GM23338 (cell line): ENCODE measurements at regions not wholly inside any gene's neighbourhood (a gene's known extent, or its start where the extent isn't known, plus 50 kb on each side); places are given as distances from the start of the nearest gene placed in this dataset.

Source experiments
- ATAC-seq: fragments of 200-7000 bp; cut with Tn5 transposase; 3 replicates; pipeline ENCODE4 v1.9.1; 2020
- DNase-seq: peaks from one replicate; pipeline ENCODE4 v3.0.0-alpha.2; 2015; ENCODE audit warnings: low spot score
- H2AFZ ChIP-seq: fragments of 200-600 bp; sonication (generic); 2 replicates; pipeline ENCODE4 v1.8.0; 2016; ENCODE audit warnings: antibody characterized with exemption, mild to moderate bottlenecking, moderate library complexity
- H3F3A ChIP-seq: fragments of 200-600 bp; sonication (generic); replicated peaks from 2 replicates; pipeline ENCODE4 v1.8.0; 2017; ENCODE audit warnings: antibody characterized with exemption, mixed run types, low read depth
- H3K27ac ChIP-seq: fragments of 200-600 bp; sonication (generic); 2 replicates; pipeline ENCODE4 v1.6.1; 2016; ENCODE audit warnings: low read depth
- H3K27me3 ChIP-seq: fragments of 200-600 bp; sonication (generic); 2 replicates; pipeline ENCODE4 v1.8.0; 2016; ENCODE audit warnings: mild to moderate bottlenecking, mixed run types, moderate library complexity; ENCODE audit not compliant: insufficient read depth
- H3K36me3 ChIP-seq: fragments of 200-600 bp; sonication (generic); 2 replicates; pipeline ENCODE4 v1.8.0; 2016; ENCODE audit warnings: mild to moderate bottlenecking; ENCODE audit not compliant: insufficient read depth
- H3K4me1 ChIP-seq: fragments of 200-600 bp; sonication (generic); 2 replicates; pipeline ENCODE4 v1.8.0; 2016; ENCODE audit warnings: mild to moderate bottlenecking, moderate library complexity; ENCODE audit not compliant: insufficient read depth
- H3K4me2 ChIP-seq: fragments of 200-600 bp; sonication (generic); 2 replicates; pipeline ENCODE4 v1.7.1; 2017; ENCODE audit warnings: mixed run types
- H3K4me3 ChIP-seq: fragments of 200-600 bp; sonication (generic); 2 replicates; pipeline ENCODE4 v1.6.1; 2016; ENCODE audit warnings: mixed run types
- H3K79me2 ChIP-seq: fragments of 200-600 bp; sonication (generic); replicated peaks from 2 replicates; pipeline ENCODE4 v1.8.0; 2017; ENCODE audit warnings: mild to moderate bottlenecking; ENCODE audit not compliant: insufficient read depth
- H3K9me2 ChIP-seq: fragments of 200-600 bp; sonication (generic); 2 replicates; pipeline ENCODE4 v1.8.0; 2017; ENCODE audit not compliant: insufficient read depth
- H4K20me1 ChIP-seq: fragments of 200-600 bp; sonication (generic); replicated peaks from 2 replicates; pipeline ENCODE4 v1.8.0; 2017; ENCODE audit warnings: mild to moderate bottlenecking; ENCODE audit not compliant: insufficient read depth
- H3K27ac Mint-ChIP-seq: 2 replicates; pipeline ENCODE4 v1.8.0; 2020; ENCODE audit warnings: inconsistent platforms, mild to moderate bottlenecking, moderate library complexity, mixed read lengths
- H3K27me3 Mint-ChIP-seq: 3 replicates; pipeline ENCODE4 v1.8.0; 2022; ENCODE audit warnings: low read depth, mild to moderate bottlenecking, moderate library complexity, mixed read lengths, inconsistent platforms; ENCODE audit not compliant: insufficient read depth, poor library complexity
- H3K36me3 Mint-ChIP-seq: 3 replicates; pipeline ENCODE4 v1.8.0; 2021; ENCODE audit warnings: low read depth, mild to moderate bottlenecking, inconsistent platforms, moderate library complexity, mixed read lengths
- H3K4me1 Mint-ChIP-seq: 3 replicates; pipeline ENCODE4 v1.8.0; 2020; ENCODE audit warnings: mild to moderate bottlenecking, inconsistent platforms, mixed read lengths
- H3K4me3 Mint-ChIP-seq: 3 replicates; pipeline ENCODE4 v1.8.0; 2021; ENCODE audit warnings: moderate library complexity, mild to moderate bottlenecking, inconsistent platforms, mixed read lengths
- H3K9me3 Mint-ChIP-seq: 3 replicates; pipeline ENCODE4 v1.8.0; 2020; ENCODE audit warnings: moderate library complexity, mild to moderate bottlenecking, inconsistent platforms, mixed read lengths
- CREB1 ChIP-seq: fragments of 250-450 bp; sonication (Bioruptor Pico); IDR thresholded peaks from 2 replicates; pipeline ENCODE4 v1.5.0; 2020; ENCODE audit warnings: low read depth, mild to moderate bottlenecking, moderate library complexity
- ZNF462 ChIP-seq: fragments of 250-450 bp; sonication (Bioruptor Pico); IDR thresholded peaks from 2 replicates; pipeline ENCODE4 v1.5.0; 2020; ENCODE audit warnings: mild to moderate bottlenecking, moderate library complexity

GRCh38 chr14:95597784-95598211 lies 62.9 kb downstream of the GLRX5 start:
- peak; percentile 89 for ATAC-seq
- no peaks in the 10 kb centered on the region; the same call in 2 of the 3 replicates for H3K36me3 Mint-ChIP-seq
- H3K27ac ChIP-seq: peak overlapping the region; percentile 46; the same call in 1 of the 2 replicates

More at GRCh38 chr14:95597784-95598211, 62.9 kb downstream of the GLRX5 start:
- H3K4me3 Mint-ChIP-seq: peak overlapping the region; percentile 53
- TF ChIP-seq ZNF462 (no peak), CREB1 (CRISPR knock-in tag) (peak; percentile 45; the same call in 1 of the 2 replicates)
- no peak overlapping the region for H3K27ac Mint-ChIP-seq
- Histone ChIP-seq H2AFZ (peak overlapping the region; percentile 95), H3K4me3 (peak overlapping the region; percentile 49), H3F3A (0 out of 2 replicates have a peak, but pooled peaks cover 7% of the 10 kb centered on the region), H4K20me1 (no peaks in the 10 kb centered on the region), H3K4me2 (peak overlapping the region; percentile 68), H3K36me3 (no peaks in the 10 kb centered on the region), H3K4me1 (peaks cover 7% of the 10 kb centered on the region), H3K27me3 (no peaks in the 10 kb centered on the region), H3K9me2 (no peaks in the 10 kb centered on the region), H3K79me2 (no peaks in the 10 kb centered on the region)
- peak; percentile 70 for DNase-seq
- peaks cover 9% of the 10 kb centered on the region; the same call in 2 of the 3 replicates for H3K4me1 Mint-ChIP-seq
- H3K27me3 Mint-ChIP-seq: peaks cover 2% of the 10 kb centered on the region
- H3K9me3 Mint-ChIP-seq: peaks cover 3% of the 10 kb centered on the region; the same call in 1 of the 3 replicates
